ENCODE measurements at regions not wholly inside any gene's neighbourhood (a gene's known extent, or its start where the extent isn't known, plus 50 kb on each side); places are given as distances from the start of the nearest gene placed in this dataset.

- Histone ChIP-seq H3K27ac (ENCODE audit: low read length) (no peak overlapping the region), H3K27me3 (ENCODE audit: control insufficient read depth, insufficient read depth, low read length) (no peaks in the 10 kb centered on the region), H3K36me3 (ENCODE audit: control insufficient read depth, insufficient read depth, low read length) (no peaks in the 10 kb centered on the region), H3K4me1 (ENCODE audit: control insufficient read depth, insufficient read depth, low read length) (no peaks in the 10 kb centered on the region), H3K4me3 (ENCODE audit: low read depth in 2 of 2, low read length in 2 of 2) (no peak overlapping the region), H3K9me3 (ENCODE audit: control insufficient read depth, insufficient read depth, low read depth, low read length) (no peaks in the 10 kb centered on the region)
- ChIA-PET CTCF (no interaction called here), POLR2A (no interaction called here)
- ATAC-seq (no peak), DNase-seq (ENCODE audit: low read depth, low spot score) (no peak)
- BruUV-seq (replicated peaks): no TSS peak
- in situ Hi-C loops (cut with HindIII; ENCODE audit: low pct_unique_long_range_greater_than_20kb, low sequenced_read_pairs): no loop called here
- intact Hi-C loops (cut with micrococcal nuclease; ENCODE audit: unreplicated experiment): no loop called here
- no peak for TF ChIP-seq POLR2AphosphoS5 (IDR thresholded peaks at IDR 0.05; ENCODE audit: low read depth, low read length)
- TF ChIP-seq TCF7L2 (IDR thresholded peaks at IDR 0.05; ENCODE audit: low read depth, low read length): no peak
- no peak for TF ChIP-seq REST (IDR thresholded peaks at IDR 0.05; ENCODE audit: insufficient read depth in 1 of 2, low read depth in 2 of 2, low read length in 1 of 2)
- no peak for TF ChIP-seq SIN3A (IDR thresholded peaks at IDR 0.05; ENCODE audit: borderline replicate concordance, insufficient read depth, low read depth, low read length)
- TF ChIP-seq CTCF (IDR thresholded peaks at IDR 0.05): no peak
Measured at GRCh38 chr9:118290116-118290515, 585.9 kb downstream of the TLR4 start.

- Histone ChIP-seq H3K27me3 (ENCODE audit: control insufficient read depth, insufficient read depth, low read length) (no peaks in the 10 kb centered on the region), H3K27ac (ENCODE audit: low read length) (no peak overlapping the region), H3K9me3 (ENCODE audit: control insufficient read depth, insufficient read depth, low read depth, low read length) (no peaks in the 10 kb centered on the region), H3K4me3 (ENCODE audit: low read depth in 2 of 2, low read length in 2 of 2) (no peak overlapping the region), H3K4me1 (ENCODE audit: control insufficient read depth, insufficient read depth, low read length) (no peaks in the 10 kb centered on the region), H3K36me3 (ENCODE audit: control insufficient read depth, insufficient read depth, low read length) (no peaks in the 10 kb centered on the region)
- POLR2A ChIA-PET: no interaction called here
- no peak for ATAC-seq
- in situ Hi-C loops (cut with HindIII; ENCODE audit: low pct_unique_long_range_greater_than_20kb, low sequenced_read_pairs): no loop called here
- no peak for DNase-seq (ENCODE audit: low read depth, low spot score)
- BruUV-seq (replicated peaks): no TSS peak
- intact Hi-C loops (cut with micrococcal nuclease; ENCODE audit: unreplicated experiment): no loop called here
- CTCF ChIA-PET: no interaction called here
- TF ChIP-seq SIN3A (IDR thresholded peaks at IDR 0.05; ENCODE audit: borderline replicate concordance, insufficient read depth, low read depth, low read length) (no peak), CTCF (IDR thresholded peaks at IDR 0.05) (no peak), REST (IDR thresholded peaks at IDR 0.05; ENCODE audit: insufficient read depth in 1 of 2, low read depth in 2 of 2, low read length in 1 of 2) (no peak), POLR2AphosphoS5 (IDR thresholded peaks at IDR 0.05; ENCODE audit: low read depth, low read length) (no peak), TCF7L2 (IDR thresholded peaks at IDR 0.05; ENCODE audit: low read depth, low read length) (no peak)
Measured at GRCh38 chr9:118295413-118295812, 591.2 kb downstream of the TLR4 start.

Data from Panc1 (cell line).